PC-9 (cell line): ENCODE measurements at regions not wholly inside any gene's neighbourhood (a gene's known extent, or its start where the extent isn't known, plus 50 kb on each side); places are given as distances from the start of the nearest gene placed in this dataset.

Experiments
- EZH2 ChIP-seq: fragments of 200-600 bp; sonication (generic); IDR thresholded peaks from 2 replicates; pipeline ENCODE4 v1.8.0; 2017; ENCODE audit warnings: antibody characterized with exemption, low read depth
- TF ChIP-seq, protein P1 (sequence below): fragments of 200-600 bp; sonication (generic); conservative IDR thresholded peaks from 2 replicates; pipeline ENCODE4 v1.6.1; 2017; ENCODE audit warnings: mixed run types, antibody characterized with exemption, mild to moderate bottlenecking, moderate library complexity

DNA sequence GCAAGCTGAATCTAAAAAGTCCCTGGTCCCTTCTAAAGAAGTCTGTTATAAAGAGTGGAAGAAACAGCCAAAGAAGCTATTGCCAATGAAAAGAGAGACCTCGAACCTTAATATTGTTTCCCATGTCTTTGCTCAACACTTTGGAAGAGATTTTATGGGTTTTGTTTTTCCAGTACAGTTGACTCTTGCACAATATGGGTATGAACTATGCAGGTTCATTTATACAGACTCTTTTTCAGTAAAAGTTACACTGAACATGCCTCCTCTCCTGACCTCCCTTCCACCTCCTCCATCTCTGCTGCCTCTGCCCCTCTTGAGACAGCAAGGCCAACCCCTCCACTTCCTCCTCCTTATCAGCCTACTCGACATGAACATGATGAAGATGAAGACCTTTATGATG lies 332.5 kb downstream of the SETD4 start:
- TF ChIP-seq, protein P1, sequence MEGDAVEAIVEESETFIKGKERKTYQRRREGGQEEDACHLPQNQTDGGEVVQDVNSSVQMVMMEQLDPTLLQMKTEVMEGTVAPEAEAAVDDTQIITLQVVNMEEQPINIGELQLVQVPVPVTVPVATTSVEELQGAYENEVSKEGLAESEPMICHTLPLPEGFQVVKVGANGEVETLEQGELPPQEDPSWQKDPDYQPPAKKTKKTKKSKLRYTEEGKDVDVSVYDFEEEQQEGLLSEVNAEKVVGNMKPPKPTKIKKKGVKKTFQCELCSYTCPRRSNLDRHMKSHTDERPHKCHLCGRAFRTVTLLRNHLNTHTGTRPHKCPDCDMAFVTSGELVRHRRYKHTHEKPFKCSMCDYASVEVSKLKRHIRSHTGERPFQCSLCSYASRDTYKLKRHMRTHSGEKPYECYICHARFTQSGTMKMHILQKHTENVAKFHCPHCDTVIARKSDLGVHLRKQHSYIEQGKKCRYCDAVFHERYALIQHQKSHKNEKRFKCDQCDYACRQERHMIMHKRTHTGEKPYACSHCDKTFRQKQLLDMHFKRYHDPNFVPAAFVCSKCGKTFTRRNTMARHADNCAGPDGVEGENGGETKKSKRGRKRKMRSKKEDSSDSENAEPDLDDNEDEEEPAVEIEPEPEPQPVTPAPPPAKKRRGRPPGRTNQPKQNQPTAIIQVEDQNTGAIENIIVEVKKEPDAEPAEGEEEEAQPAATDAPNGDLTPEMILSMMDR: no peak
- no peak for TF ChIP-seq EZH2
